Omental fat pad (tissue), 3 donors: ENCODE measurements at regions not wholly inside any gene's neighbourhood (a gene's known extent, or its start where the extent isn't known, plus 50 kb on each side); places are given as distances from the start of the nearest gene placed in this dataset.

Source experiments
- ATAC-seq: fragments of 150-250 bp; one replicate; pipeline ENCODE4 v1.9.1; 2016; ENCODE audit warnings: mild to moderate bottlenecking, moderate library complexity; ENCODE audit not compliant: low FRiP score
- DNase-seq: peaks from one replicate; pipeline ENCODE4 v3.0.0-alpha.2; 2019; ENCODE audit warnings: low spot score
- TF ChIP-seq, protein P1 (sequence below), 3 donors: fragments of 450-650 bp; IDR thresholded peaks; one replicate each; pipeline ENCODE4 v1.5.1; 2016 to 2017; ENCODE audit warnings: antibody characterized with exemption in 3 of 3, mild to moderate bottlenecking in 3 of 3, moderate library complexity in 2 of 3

DNA sequence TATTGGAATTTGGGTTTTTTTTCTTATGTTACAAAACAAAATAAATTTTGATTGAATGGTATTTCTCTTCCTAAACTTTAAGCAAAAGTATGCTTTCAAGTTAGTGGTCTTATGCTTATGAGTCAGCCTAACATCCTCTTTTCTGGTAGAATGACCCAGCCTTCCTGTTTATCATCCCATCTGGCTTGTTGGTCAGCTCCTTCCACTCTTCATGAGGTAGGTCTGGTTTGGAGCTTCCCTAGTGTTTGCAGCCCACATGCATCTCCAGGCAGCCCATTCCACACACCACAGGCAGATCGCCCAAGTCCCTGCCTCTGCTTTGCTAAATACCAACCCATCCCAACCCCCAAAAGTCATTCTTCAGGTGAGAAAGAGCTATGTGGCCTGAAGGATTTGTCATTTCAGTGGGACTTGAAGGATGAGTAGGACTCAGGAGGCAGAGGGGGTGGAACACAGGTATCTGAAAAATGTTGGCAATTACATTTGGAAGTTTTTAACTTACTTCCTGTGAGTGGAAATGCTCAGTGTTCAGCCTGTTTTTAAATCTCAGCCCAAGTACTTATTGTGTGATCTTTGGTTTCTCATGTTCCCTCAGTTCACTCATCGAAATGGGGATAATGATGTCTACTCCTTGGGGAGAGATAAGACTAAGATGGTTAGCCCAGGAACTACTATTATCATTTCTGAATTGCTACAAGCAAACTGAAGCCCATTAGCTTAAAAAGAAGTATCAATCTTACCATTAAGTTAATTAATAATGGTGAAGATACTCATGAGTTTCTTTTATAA, 294.0 kb downstream of the ADGB start:
- DNase-seq (no peak), ATAC-seq (peak; percentile 45)
- TF ChIP-seq, protein P1, sequence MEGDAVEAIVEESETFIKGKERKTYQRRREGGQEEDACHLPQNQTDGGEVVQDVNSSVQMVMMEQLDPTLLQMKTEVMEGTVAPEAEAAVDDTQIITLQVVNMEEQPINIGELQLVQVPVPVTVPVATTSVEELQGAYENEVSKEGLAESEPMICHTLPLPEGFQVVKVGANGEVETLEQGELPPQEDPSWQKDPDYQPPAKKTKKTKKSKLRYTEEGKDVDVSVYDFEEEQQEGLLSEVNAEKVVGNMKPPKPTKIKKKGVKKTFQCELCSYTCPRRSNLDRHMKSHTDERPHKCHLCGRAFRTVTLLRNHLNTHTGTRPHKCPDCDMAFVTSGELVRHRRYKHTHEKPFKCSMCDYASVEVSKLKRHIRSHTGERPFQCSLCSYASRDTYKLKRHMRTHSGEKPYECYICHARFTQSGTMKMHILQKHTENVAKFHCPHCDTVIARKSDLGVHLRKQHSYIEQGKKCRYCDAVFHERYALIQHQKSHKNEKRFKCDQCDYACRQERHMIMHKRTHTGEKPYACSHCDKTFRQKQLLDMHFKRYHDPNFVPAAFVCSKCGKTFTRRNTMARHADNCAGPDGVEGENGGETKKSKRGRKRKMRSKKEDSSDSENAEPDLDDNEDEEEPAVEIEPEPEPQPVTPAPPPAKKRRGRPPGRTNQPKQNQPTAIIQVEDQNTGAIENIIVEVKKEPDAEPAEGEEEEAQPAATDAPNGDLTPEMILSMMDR (IDR thresholded peaks at IDR 0.05): no peak

DNA sequence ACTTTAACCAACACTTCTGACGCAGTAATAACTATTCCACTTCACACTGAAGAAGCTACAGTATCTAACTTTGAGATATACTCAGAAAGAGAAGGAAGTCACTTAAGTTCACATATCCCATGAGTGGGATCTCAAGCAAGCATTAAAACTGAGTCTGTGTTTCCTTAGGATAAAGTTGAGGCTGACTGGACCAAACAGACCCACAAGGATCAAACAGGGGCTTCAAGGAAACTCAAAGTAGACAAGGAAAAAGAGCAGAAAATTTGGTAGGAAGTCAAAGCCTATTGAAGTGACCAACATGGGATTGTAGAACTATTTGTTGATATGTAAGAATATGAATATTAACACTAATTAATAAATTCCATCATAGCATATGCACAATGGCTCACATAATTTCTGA, 294.9 kb downstream of the ADGB start:
- ATAC-seq (no peak), DNase-seq (no peak)
- TF ChIP-seq, protein P1 (IDR thresholded peaks at IDR 0.05): no peak

DNA sequence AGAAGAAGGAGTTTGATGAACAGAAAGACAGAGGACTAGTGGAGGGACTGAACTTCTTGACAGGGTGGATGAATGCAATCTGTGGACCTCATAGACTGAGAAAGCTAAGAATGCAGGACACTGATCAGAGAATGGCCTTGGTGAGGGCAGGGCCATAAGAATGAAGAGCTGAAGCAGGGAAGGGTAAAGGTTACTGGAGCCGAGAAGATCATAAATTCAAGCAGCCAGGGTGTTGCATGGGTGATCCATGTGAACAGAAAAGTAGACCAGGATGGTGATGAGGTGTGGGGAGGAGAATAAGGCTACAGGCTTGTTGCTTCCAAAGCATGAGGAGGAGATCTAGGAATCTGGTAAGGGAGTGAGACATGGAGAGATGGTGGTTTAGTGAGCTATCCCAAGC, 295.9 kb downstream of the ADGB start:
- no peak for DNase-seq
- TF ChIP-seq, protein P1 (IDR thresholded peaks at IDR 0.05): no peak
- no peak for ATAC-seq

DNA sequence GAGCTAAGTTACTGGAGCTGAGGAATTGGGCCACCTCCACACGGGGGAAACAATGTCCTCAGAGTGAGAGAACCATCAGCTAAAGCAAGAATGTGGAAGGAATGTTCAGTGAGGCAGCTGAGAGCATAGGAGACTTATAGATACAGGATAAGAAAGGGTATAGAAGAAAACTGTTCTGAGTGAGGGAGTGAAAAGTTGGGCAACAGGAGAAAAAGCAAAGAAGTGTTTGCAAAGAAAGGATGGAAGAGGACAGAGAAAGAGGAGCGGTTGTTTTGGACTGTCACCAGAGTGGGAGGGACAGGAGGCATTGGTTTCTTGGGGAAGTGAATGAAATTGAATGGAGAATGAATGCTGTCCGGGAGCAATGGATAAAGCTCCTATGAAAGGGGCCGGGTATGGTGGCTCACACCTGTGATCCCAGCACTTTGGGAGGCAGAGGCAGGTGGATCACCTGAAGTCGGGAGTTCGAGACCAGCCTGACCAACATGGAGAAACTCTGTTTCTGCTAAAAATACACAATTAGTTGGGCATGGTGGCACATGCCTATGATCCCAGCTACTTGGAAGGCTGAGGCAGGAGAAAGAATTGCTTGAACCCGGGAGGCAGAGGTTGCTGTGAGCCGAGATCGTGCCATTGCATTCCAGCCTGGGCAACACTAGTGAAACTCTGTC, 296.5 kb downstream of the ADGB start:
- ATAC-seq (no peak), DNase-seq (no peak)
- TF ChIP-seq, protein P1 (IDR thresholded peaks at IDR 0.05): no peak

DNA sequence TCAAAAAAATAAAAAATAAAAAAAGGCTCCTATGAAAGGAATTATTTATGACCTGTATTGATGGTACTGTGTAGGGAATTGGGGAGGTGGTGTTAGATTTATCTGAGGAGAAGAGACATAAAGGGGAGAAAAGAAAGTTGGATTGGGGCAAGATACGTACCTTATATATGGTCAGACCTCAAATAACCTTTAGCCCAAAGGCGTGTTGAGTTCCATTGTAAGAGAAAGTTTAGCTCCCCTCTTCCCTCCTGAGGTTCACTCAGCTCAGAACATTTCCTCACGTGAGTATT, 296.9 kb downstream of the ADGB start:
- TF ChIP-seq, protein P1 (IDR thresholded peaks at IDR 0.05): no peak
- DNase-seq (no peak), ATAC-seq (no peak)

DNA sequence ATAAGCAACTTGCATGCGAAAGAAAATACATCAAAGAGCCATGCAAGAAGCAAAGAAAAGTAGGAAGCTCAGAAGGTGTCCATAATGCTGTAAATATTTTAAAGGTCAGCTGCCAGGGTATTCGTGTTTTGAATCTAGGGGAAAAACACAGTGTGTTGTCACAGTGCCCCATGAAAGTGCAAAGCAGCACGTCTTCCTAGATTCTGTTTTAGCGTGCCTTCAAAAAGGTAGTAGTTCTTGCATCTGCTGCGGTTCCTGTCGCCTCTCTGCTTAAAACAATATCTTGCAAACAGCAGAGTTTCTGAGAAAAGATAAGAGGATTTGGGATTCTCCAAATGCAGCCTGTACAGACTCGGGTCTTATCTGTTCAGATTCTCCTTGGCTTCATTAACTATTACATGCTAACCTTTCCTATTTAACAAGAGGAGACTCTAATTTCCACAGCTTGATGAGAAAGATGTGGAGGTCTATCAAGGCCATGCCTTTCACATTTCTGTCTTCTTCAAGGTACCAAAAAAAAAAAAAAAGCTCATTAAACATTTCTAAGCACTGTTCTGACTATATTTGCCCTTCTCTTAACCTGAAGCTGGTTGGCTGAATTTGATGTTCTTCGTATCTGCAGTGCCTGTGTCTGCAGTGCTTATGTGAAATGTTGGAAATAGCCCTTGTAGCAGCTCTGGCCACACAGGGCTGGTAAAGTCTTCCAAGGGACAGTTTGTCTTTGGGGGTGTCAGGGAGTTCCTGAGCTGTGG, 297.5 kb downstream of the ADGB start:
- DNase-seq: no peak
- ATAC-seq: no peak
- TF ChIP-seq, protein P1 (IDR thresholded peaks at IDR 0.05): no peak
